Heart right ventricle (tissue), 16 donors: ENCODE measurements at regions not wholly inside any gene's neighbourhood (a gene's known extent, or its start where the extent isn't known, plus 50 kb on each side); places are given as distances from the start of the nearest gene placed in this dataset.

Source experiments
- ATAC-seq, 8 donors: fragments of 200-7000 bp; cut with Tn5 transposase; one replicate each; pipeline ENCODE4 v1.9.1; 2020; ENCODE audit warnings: mild to moderate bottlenecking in 8 of 8, moderate library complexity in 8 of 8, moderate number of reproducible peaks in 1 of 8
- DNase-seq, 2 donors: peaks; one replicate each; pipeline ENCODE4 v3.0.0-alpha.2; 2020
- H3K27ac ChIP-seq, 10 donors: fragments of 200-600 bp; sonication (generic) in 2 of 10; one replicate each; pipeline versions ENCODE4 v1.5.0 to v1.8.0; 2020 to 2022; ENCODE audit warnings: mild to moderate bottlenecking in 3 of 10
- H3K27me3 ChIP-seq, 7 donors: fragments of 200-600 bp; one replicate each; pipeline ENCODE4 v1.8.0; 2021 to 2022; ENCODE audit warnings: mild to moderate bottlenecking in 2 of 7
- H3K36me3 ChIP-seq, 9 donors: fragments of 200-600 bp; sonication (generic) in 1 of 9; one replicate each; pipeline versions ENCODE4 v1.5.0 to v1.8.0; 2020 to 2022; ENCODE audit warnings: mild to moderate bottlenecking in 2 of 9
- H3K4me1 ChIP-seq, 9 donors: fragments of 200-600 bp; sonication (generic) in 1 of 9; one replicate each; pipeline versions ENCODE4 v1.5.0 to v1.8.0; 2020 to 2022; ENCODE audit warnings: mild to moderate bottlenecking in 4 of 9
- H3K4me3 ChIP-seq, 10 donors: fragments of 200-600 bp; sonication (generic) in 2 of 10; one replicate each; pipeline versions ENCODE4 v1.5.0 to v1.8.0; 2020 to 2022; ENCODE audit warnings: mild to moderate bottlenecking in 7 of 10, moderate library complexity in 2 of 10
- H3K9me3 ChIP-seq, 11 donors: fragments of 200-600 bp in 10 of 11; sonication (generic) in 2 of 11; one replicate each; pipeline versions ENCODE4 v1.5.0 to v1.8.0; 2013 to 2022; ENCODE audit warnings: mild to moderate bottlenecking in 2 of 11, control low read depth in 1 of 11, moderate library complexity in 1 of 11
- CTCF ChIP-seq, 9 donors: fragments of 200-600 bp; sonication (generic) in 2 of 9; IDR thresholded peaks; one replicate each; pipeline versions ENCODE4 v1.5.0 to v1.8.0; 2021 to 2022; ENCODE audit warnings: antibody characterized with exemption in 9 of 9, mild to moderate bottlenecking in 5 of 9, moderate library complexity in 1 of 9
- WGBS, 2 donors: extraction: QIAGEN DNeasy Blood & Tissue Kit; methylation state at CpG; one replicate each; pipeline ENCODE4 v1.1.7; 2013; ENCODE audit warnings: inconsistent platforms in 1 of 2; 5-methylcytosine and 5-hydroxymethylcytosine counted together
- intact Hi-C, 10 donors: fragments of 100-400 bp; cut with DNase I; formaldehyde crosslinking; loops; one replicate each; pipeline versions ENCODE4 v1.11.1 to v1.14.2; 2022
- donor health status: Arrhythmogenic right ventricular cardiomyopathy.
- donor health status: ischemic (EF 13 %, LVEDD 7.1; RV severe dilation, severe dysfunction).
- donor health status: healthy with polysubstance abuse.
- donor health status: DM: no; HTN: yes; CAD: no.
- donor health status: DM: no; HTN: no; CAD: no.
- donor health status: ischemic (EF 25% LVEDD 6.9; RV normal size, moderate dysfunction).
- donor health status: ischemic (EF 25% LVEDD 5.7; RV mildly dilated, moderate dysfunction).
- donor health status: healthy.
- donor health status: DM: yes; HTN: yes; CAD: no.
- donor health status: Ischemic cardiomyopathy.
- donor health status: ischemic (EF 35%, LVEDD 5.7; RV mildly dilated, moderate dysfunction).
- donor health status: nonischemic (EF 11% LVEDD 7.7; RV severe dilation, severe dysfunction).
- donor health status: DM: yes; HTN: yes; CAD: no.
- donor health status: PGD.
- donor health status: ischemic (EF 29% LVEDD 5.4; RV normal size, mild dysfunction).
- donor health status: nonischemic (EF 23%, LVEDD 6.1; RV moderate dilation, normal function).

- H3K27me3 ChIP-seq, result peaks cover 0 to 8% (median 0%) of the 10 kb centered on the region in 7 donors
- ATAC-seq (no peak), DNase-seq (no peak)
- H3K27ac ChIP-seq, result no peak overlapping the region
- H3K36me3 ChIP-seq, result no peaks in the 10 kb centered on the region
- TF ChIP-seq CTCF (IDR thresholded peaks at IDR 0.05), result no peak
- H3K4me1 ChIP-seq, result no peaks in the 10 kb centered on the region
- peaks cover 0 to 28% (median 0%) of the 10 kb centered on the region in 11 donors for H3K9me3 ChIP-seq
- H3K4me3 ChIP-seq, result no peak overlapping the region
- intact Hi-C loops, result no loop called here
- 63 to 69% methylated on average over 10 of the region's 10 CpGs for WGBS, 2 donors
Observed at GRCh38 chr9:3138231-3139229, 294.6 kb upstream of the PUM3 start.

DNA sequence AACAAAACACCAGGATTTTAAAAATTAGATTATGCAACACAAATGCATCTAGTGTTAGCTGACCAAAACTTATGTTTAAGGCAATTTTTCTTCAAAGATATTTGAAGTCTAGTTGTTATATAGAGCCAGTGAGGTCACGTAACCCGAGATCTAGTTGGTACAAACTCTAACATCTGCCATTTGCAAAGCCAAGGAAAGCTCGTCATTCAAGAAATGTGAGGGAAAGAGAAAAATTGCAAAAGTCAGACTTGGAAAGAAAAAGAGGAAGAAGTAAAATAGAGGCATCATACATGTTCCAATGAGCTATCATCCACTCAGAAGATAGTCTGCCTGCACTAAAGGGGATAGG is 293.4 kb upstream of the PUM3 start:
- no peaks in the 10 kb centered on the region for H3K4me1 ChIP-seq
- H3K27me3 ChIP-seq, result peaks cover 0 to 8% (median 0%) of the 10 kb centered on the region in 7 donors
- H3K27ac ChIP-seq, result no peak overlapping the region
- 65 to 69% methylated on average over 3 of the region's 3 CpGs for WGBS, 2 donors
- ATAC-seq, result no peak
- H3K36me3 ChIP-seq, result no peaks in the 10 kb centered on the region
- intact Hi-C loops, result no loop called here
- TF ChIP-seq CTCF (IDR thresholded peaks at IDR 0.05), result no peak
- H3K4me3 ChIP-seq, result no peak overlapping the region
- no peak for DNase-seq
- H3K9me3 ChIP-seq, result peaks cover 0 to 17% (median 0%) of the 10 kb centered on the region in 11 donors

DNA sequence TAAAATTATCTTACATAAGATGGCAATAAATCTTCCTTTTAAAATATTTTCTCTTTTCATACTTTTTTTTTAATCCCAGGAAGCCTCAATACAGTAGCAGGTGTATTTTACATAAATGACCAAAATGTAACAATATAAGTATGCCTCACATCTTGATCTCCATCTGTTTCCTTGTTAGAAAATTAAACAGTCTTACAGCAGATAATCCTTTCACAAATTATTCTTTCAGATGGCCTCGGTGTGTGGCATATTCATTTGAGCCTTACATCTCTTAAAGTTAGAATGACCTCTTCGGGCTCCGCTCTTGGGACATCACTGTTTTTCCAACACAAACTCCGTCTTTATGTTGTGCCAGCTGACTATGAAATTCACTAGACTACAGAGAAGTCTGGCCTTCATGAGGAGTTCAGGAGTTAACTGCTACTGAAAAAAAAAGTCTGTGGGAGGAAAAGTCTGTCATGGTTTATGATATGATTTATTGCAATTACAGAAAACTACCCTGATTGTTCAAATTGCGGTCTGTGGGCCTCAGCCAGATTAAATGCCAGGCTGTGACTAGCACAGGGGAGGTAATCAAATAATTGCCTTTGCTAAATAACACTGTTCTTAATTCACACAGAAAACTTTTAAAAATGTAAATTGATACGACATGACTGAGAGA is 292.9 kb upstream of the PUM3 start:
- no peaks in the 10 kb centered on the region for H3K4me1 ChIP-seq
- ATAC-seq, result no peak
- H3K36me3 ChIP-seq, result no peaks in the 10 kb centered on the region
- intact Hi-C loops, result no loop called here
- H3K27ac ChIP-seq, result no peak overlapping the region
- TF ChIP-seq CTCF (IDR thresholded peaks at IDR 0.05), result no peak
- no peak for DNase-seq
- H3K27me3 ChIP-seq, result peaks cover 0 to 8% (median 0%) of the 10 kb centered on the region in 7 donors
- WGBS, 2 donors, result 57 to 67% methylated on average over 6 of the region's 6 CpGs
- H3K9me3 ChIP-seq, result peaks cover 0 to 12% (median 0%) of the 10 kb centered on the region in 11 donors
- no peak overlapping the region for H3K4me3 ChIP-seq

- Histone ChIP-seq H3K4me3 (no peak overlapping the region), H3K36me3 (no peaks in the 10 kb centered on the region), H3K27me3 (peaks cover 0 to 8% (median 0%) of the 10 kb centered on the region in 7 donors), H3K9me3 (peaks cover 0 to 12% (median 0%) of the 10 kb centered on the region in 11 donors), H3K27ac (no peak overlapping the region), H3K4me1 (no peaks in the 10 kb centered on the region)
- TF ChIP-seq CTCF (IDR thresholded peaks at IDR 0.05), result no peak
- no peak for ATAC-seq
- intact Hi-C loops, result no loop called here
- WGBS, 2 donors, result 88 to 89% methylated on average over 1 of the region's 1 CpG
- DNase-seq, result no peak
Observed at GRCh38 chr9:3136230-3136629, 292.3 kb upstream of the PUM3 start.
